OCI-LY7 (cell line): ENCODE measurements at regions not wholly inside any gene's neighbourhood (a gene's known extent, or its start where the extent isn't known, plus 50 kb on each side); places are given as distances from the start of the nearest gene placed in this dataset.

Experiments
- BruUV-seq: library from RNA; stranded (reverse); fragments of 400-500 nt; replicated peaks from 2 replicates; lab custom pipeline; 2021; lab: Mats Ljungman, UMichigan
- CTCF ChIA-PET: fragments of 300-600 bp; sonication (Branson Sonifier 250); formaldehyde crosslinking; loops from one replicate; lab custom pipeline; 2022; ENCODE audit warnings: antibody characterized with exemption; ENCODE audit not compliant: unreplicated experiment; lab: Charles Lee
- POLR2A ChIA-PET: fragments of 300-600 bp; sonication (Branson Sonifier 250); formaldehyde crosslinking; loops from one replicate; lab custom pipeline; 2022; ENCODE audit warnings: antibody characterized with exemption; lab: Charles Lee
- DNase-seq: peaks from one replicate; pipeline ENCODE4 v3.0.0-alpha.2; 2015; ENCODE audit warnings: low spot score
- H2AFZ ChIP-seq: fragments of 200-600 bp; sonication (generic), shearing (Covaris generic); 2 replicates; pipeline ENCODE4 v1.6.1; 2014; ENCODE audit warnings: mild to moderate bottlenecking, antibody characterized with exemption, low read length, moderate library complexity
- H3K27ac ChIP-seq: fragments of 200-600 bp; sonication (generic); 2 replicates; pipeline ENCODE4 v1.5.1; 2014; ENCODE audit warnings: mixed run types, low read depth, mild to moderate bottlenecking, moderate library complexity, low read length, inconsistent platforms; ENCODE audit not compliant: poor library complexity, severe bottlenecking
- H3K36me3 ChIP-seq: fragments of 200-600 bp; sonication (generic); 2 replicates; pipeline ENCODE4 v1.6.1; 2014; ENCODE audit warnings: mild to moderate bottlenecking, antibody characterized with exemption, low read length, moderate library complexity, mixed read lengths; ENCODE audit not compliant: insufficient read depth
- H3K4me1 ChIP-seq: fragments of 200-600 bp; sonication (generic); 2 replicates; pipeline ENCODE4 v1.5.1; 2014; ENCODE audit warnings: mild to moderate bottlenecking, low read length; ENCODE audit not compliant: insufficient read depth, poor library complexity, severe bottlenecking
- H3K4me2 ChIP-seq: fragments of 200-600 bp; sonication (generic); 2 replicates; pipeline ENCODE4 v1.6.1; 2014; ENCODE audit warnings: mild to moderate bottlenecking, low read length
- H3K4me3 ChIP-seq: fragments of 200-600 bp; sonication (generic); 2 replicates; pipeline ENCODE4 v1.5.1; 2014; ENCODE audit warnings: mild to moderate bottlenecking, low read depth, low read length; ENCODE audit not compliant: poor library complexity, severe bottlenecking
- H3K79me2 ChIP-seq: fragments of 200-600 bp; sonication (generic); 2 replicates; pipeline ENCODE4 v1.6.1; 2016; ENCODE audit warnings: low read depth, mild to moderate bottlenecking, low read length, moderate library complexity, mixed read lengths; ENCODE audit not compliant: insufficient read depth
- H3K9me2 ChIP-seq: fragments of 200-600 bp; sonication (generic); 2 replicates; pipeline ENCODE4 v1.6.1; 2016; ENCODE audit warnings: mild to moderate bottlenecking, low read length, mixed read lengths; ENCODE audit not compliant: insufficient read depth
- H3K9me3 ChIP-seq: fragments of 200-600 bp; sonication (generic); 2 replicates; pipeline ENCODE4 v1.6.1; 2014; ENCODE audit warnings: mild to moderate bottlenecking, mixed run types, low read length, mixed read lengths
- H4K20me1 ChIP-seq: fragments of 200-600 bp; sonication (generic); 2 replicates; pipeline ENCODE4 v1.6.1; 2014; ENCODE audit warnings: mild to moderate bottlenecking, antibody characterized with exemption, low read length, moderate library complexity, mixed read lengths; ENCODE audit not compliant: insufficient read depth
- CTCF ChIP-seq: fragments of 200-600 bp; sonication (generic); conservative IDR thresholded peaks from 2 replicates; pipeline ENCODE4 v1.5.1; 2014; ENCODE audit warnings: mild to moderate bottlenecking, antibody characterized with exemption, low read length, moderate library complexity, mixed read lengths
- EZH2phosphoT487 ChIP-seq: fragments of 200-600 bp; sonication (generic); IDR thresholded peaks from 2 replicates; pipeline ENCODE4 v1.6.1; 2018; ENCODE audit warnings: low read depth, borderline replicate concordance, mild to moderate bottlenecking, mixed run types, antibody characterized with exemption, low read length, moderate library complexity, mixed read lengths
- intact Hi-C: fragments of 100-400 bp; cut with micrococcal nuclease; formaldehyde crosslinking; loops from one replicate; pipeline ENCODE4 v1.10.0; 2022; ENCODE audit not compliant: unreplicated experiment

GRCh38 chr7:140235114-140235513, 58.3 kb upstream of the KDM7A start:
- H3K4me3 ChIP-seq, result no peak overlapping the region
- no peak overlapping the region for H3K4me2 ChIP-seq
- TF ChIP-seq CTCF, result no peak
- no peak for TF ChIP-seq EZH2phosphoT487
- H3K9me3 ChIP-seq, result no peaks in the 10 kb centered on the region
- no TSS peak for BruUV-seq
- intact Hi-C loops, result no loop called here
- H2AFZ ChIP-seq, result no peak overlapping the region
- H3K27ac ChIP-seq, result no peak overlapping the region
- no peaks in the 10 kb centered on the region for H3K36me3 ChIP-seq
- no peaks in the 10 kb centered on the region for H3K9me2 ChIP-seq
- H3K79me2 ChIP-seq, result no peaks in the 10 kb centered on the region
- H3K4me1 ChIP-seq, result no peaks in the 10 kb centered on the region
- H4K20me1 ChIP-seq, result no peaks in the 10 kb centered on the region
- CTCF ChIA-PET, result no interaction called here
- no peak for DNase-seq
- POLR2A ChIA-PET, result interaction anchor here (0.6 kb wide), 1 partner anchor 634 kb away, joined by 3 read pairs; no protein-coding TSS in a partner anchor

- Histone ChIP-seq H3K9me2 (no peaks in the 10 kb centered on the region), H2AFZ (no peak overlapping the region), H3K27ac (no peak overlapping the region), H3K4me2 (no peak overlapping the region), H3K36me3 (no peaks in the 10 kb centered on the region), H3K4me1 (no peaks in the 10 kb centered on the region), H3K4me3 (no peak overlapping the region), H4K20me1 (no peaks in the 10 kb centered on the region), H3K9me3 (no peaks in the 10 kb centered on the region), H3K79me2 (no peaks in the 10 kb centered on the region)
- no TSS peak for BruUV-seq
- ChIA-PET CTCF (no interaction called here), POLR2A (interaction anchor here (0.7 kb wide), 1 partner anchor 941 kb away, joined by 3 read pairs; no protein-coding TSS in a partner anchor)
- TF ChIP-seq EZH2phosphoT487, result no peak
- TF ChIP-seq CTCF, result no peak
- DNase-seq, result no peak
- intact Hi-C loops, result loop anchor here (5.0 kb wide), 1 partner anchor 56 kb away; the partner anchor contains the start of gene KDM7A
Observed at GRCh38 chr7:140232957-140233917, 56.5 kb upstream of the KDM7A start.
